ENCODE measurements at regions not wholly inside any gene's neighbourhood (a gene's known extent, or its start where the extent isn't known, plus 50 kb on each side); places are given as distances from the start of the nearest gene placed in this dataset.

DNA sequence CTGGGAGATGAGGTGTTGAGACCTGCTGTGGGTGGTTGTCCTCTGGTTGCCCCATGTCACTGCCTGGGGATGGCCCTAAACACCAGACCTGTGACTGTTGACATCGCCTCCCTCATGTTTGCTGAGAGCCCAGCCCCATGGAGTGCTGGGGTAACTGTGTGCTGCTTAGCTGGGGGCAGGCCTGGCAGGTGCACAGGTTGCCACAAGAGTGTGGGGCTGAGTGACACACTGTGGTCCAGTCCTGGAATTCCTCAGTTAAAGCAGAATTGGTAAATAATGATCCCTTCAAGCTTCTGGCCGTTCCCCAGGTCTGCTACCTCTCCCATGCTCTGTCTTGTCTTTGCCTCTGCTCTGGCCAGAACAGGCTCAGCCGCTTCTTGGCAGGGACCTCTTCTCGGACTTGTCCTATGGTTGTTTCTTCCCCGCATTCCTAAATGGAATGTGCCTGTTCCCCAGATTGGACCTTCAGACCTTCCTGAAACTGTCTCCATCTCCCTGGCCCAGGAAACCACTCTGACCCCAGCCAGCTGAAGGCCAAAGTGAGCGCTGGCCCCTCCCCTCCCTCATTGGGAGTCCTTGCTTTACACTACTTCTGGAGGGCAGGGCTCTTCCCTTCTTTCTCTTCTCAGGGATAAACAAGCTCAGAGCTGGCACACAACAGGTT lies 61.2 kb upstream of the PITX1 start:
- TF ChIP-seq CTCF (IDR thresholded peaks at IDR 0.05; ENCODE audit: borderline replicate concordance, extremely low read depth, low read length, poor library complexity, severe bottlenecking) (no peak), EZH2 (IDR thresholded peaks at IDR 0.05; ENCODE audit: borderline replicate concordance, low read depth, low read length, severe bottlenecking) (no peak)
